ENCODE measurements at regions not wholly inside any gene's neighbourhood (a gene's known extent, or its start where the extent isn't known, plus 50 kb on each side); places are given as distances from the start of the nearest gene placed in this dataset.

DNA sequence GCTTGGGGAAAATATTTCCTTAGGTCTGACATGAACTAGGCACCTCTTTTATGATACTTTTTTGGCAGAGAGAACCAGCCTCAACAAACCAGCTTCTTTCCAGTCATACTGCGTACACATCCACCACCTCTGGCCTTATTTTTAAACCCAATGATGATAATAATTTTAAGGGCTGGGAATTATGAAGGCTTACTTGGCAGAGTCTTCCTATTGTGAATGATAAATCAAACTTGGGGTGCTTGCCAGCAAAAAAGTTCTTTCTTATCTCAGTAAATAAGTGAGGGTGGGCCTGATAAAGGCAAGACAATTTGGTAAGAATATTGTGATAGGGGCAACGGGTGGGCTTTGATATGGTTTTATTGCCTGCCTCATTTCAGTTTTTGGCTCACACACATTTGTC is 1230.2 kb upstream of the ZEB2 start:
- TF ChIP-seq, protein P1, sequence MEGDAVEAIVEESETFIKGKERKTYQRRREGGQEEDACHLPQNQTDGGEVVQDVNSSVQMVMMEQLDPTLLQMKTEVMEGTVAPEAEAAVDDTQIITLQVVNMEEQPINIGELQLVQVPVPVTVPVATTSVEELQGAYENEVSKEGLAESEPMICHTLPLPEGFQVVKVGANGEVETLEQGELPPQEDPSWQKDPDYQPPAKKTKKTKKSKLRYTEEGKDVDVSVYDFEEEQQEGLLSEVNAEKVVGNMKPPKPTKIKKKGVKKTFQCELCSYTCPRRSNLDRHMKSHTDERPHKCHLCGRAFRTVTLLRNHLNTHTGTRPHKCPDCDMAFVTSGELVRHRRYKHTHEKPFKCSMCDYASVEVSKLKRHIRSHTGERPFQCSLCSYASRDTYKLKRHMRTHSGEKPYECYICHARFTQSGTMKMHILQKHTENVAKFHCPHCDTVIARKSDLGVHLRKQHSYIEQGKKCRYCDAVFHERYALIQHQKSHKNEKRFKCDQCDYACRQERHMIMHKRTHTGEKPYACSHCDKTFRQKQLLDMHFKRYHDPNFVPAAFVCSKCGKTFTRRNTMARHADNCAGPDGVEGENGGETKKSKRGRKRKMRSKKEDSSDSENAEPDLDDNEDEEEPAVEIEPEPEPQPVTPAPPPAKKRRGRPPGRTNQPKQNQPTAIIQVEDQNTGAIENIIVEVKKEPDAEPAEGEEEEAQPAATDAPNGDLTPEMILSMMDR (conservative IDR thresholded peaks at IDR 0.05), result no peak
- no peak for TF ChIP-seq EZH2 (IDR thresholded peaks at IDR 0.05; ENCODE audit: low read depth)
